Stimulated activated CD8-positive, alpha-beta memory T cell treated with anti-CD3 and anti-CD28 coated beads, Interleukin-12 subunit alpha, Interleukin-12 subunit beta, amount 100 ng/mL, for 1 hour (primary cell): ENCODE measurements at regions not wholly inside any gene's neighbourhood (a gene's known extent, or its start where the extent isn't known, plus 50 kb on each side); places are given as distances from the start of the nearest gene placed in this dataset.
"Not testable (repeated sequence)": the region's sequence is repeated elsewhere in the genome, so short reads cannot be mapped to it uniquely, and the experiment has no call there.

ENCODE experiments used
- DNase-seq: peaks from one replicate; pipeline ENCODE4 v3.0.0-alpha.2; 2020; ENCODE audit warnings: low read depth

- no peak for DNase-seq
Observed at GRCh38 chr5:123947797-123948196, 435.8 kb downstream of the CSNK1G3 start.

DNA sequence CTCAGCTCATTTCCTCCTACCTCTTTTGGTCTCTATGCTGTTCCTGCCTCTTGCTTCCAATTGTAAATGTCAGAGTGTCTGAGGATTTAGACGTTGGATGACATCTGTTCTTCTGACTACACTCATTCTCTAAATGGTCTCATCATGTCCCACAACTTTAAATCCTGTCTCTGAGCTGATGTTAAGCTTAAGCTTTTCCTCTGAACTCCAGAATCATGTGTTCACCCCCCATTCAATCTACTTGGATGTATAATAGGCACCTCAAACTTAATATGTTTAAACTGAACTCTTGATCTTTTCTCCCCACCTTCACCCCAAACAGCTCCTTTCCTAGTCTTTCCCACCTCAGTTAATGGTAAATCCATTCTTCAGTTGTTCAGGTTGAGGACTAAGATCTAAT lies 433.6 kb downstream of the CSNK1G3 start:
- no peak for DNase-seq

DNA sequence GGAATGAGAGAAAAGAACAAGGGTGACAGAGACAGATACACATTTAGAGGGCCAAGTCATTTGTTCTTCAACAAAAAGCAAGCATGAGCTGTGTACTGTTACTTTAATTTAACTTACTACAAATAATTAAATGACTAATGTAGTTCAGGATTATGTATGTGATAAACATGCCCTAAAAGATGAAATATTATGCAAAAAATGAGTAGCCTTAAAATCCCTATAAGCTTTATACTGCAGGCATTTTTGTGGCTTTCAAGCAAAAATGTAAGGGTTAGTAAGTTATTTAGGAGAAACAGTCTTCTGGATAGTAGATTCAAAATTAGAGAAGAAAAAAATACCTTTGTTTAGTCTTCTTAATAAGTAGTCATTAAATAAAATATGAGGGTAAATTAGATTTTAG lies 431.2 kb downstream of the CSNK1G3 start:
- no peak for DNase-seq

GRCh38 chr5:123940416-123940815 lies 428.4 kb downstream of the CSNK1G3 start:
- DNase-seq, result no peak

GRCh38 chr5:123937230-123937629 lies 425.3 kb downstream of the CSNK1G3 start:
- DNase-seq, result no peak

- no peak for DNase-seq
Observed at GRCh38 chr5:123936548-123936947, 424.6 kb downstream of the CSNK1G3 start.

- not testable (repeated sequence) for DNase-seq
Observed at GRCh38 chr5:123933812-123934211, 421.8 kb downstream of the CSNK1G3 start.

DNA sequence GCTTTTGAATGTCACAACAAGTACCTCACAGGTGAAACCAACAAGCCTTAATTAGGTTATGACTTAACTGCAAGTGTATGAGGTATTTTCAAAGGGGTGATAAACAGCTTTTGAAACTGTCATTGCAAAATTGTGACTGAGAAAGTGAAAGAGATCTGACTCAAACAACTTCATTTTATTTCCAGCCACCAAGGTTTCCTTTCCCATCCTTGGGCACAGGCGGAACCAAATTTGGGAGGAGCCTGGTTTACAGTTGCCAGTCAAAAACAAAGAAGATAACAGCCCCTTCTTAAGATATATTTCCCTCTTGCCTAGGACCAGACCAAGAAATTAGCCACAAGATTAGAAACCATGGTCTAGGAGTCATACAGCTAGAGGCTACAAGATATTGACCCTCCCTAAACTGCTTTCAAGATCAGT lies 417.1 kb downstream of the CSNK1G3 start:
- DNase-seq, result no peak

- DNase-seq, result no peak
Observed at GRCh38 chr5:123928401-123928800, 416.4 kb downstream of the CSNK1G3 start.

GRCh38 chr5:123921193-123921592 lies 409.2 kb downstream of the CSNK1G3 start:
- DNase-seq, result no peak

DNA sequence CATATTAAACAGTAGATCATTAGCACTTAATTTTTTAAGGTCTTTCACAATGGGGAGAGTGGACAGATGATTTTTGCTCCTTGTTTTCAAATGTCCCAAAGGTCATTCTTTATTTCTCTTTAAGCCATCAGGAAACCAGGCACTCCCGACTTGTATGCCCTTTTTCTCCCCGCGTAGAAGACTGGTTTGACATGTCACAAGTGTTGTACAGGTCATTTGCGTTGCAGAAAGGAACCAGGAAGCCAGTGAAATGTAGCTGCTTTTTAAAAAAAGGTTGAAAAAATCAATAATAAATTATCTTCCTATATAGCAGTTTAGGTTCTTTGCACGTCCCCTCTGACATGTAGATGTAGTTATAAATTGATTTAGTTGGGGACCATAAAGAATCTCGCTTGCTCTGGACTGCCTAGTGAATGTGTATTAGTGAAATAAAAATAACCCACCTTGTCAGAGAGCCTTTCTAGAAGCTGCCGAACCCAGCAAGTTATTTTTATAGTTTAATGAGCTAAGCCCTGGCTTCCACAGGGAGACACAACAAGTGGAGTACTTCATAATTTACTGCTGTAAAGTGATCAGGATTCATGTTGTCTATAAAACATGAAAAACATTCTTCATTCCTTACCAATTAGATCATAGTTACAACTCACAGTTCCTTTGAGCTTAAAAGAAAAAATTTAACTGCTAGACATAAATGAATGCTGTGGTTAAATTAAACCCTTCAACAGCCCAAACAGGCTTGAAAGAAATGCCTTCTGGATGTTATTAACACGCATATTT lies 404.6 kb downstream of the CSNK1G3 start:
- no peak for DNase-seq

DNA sequence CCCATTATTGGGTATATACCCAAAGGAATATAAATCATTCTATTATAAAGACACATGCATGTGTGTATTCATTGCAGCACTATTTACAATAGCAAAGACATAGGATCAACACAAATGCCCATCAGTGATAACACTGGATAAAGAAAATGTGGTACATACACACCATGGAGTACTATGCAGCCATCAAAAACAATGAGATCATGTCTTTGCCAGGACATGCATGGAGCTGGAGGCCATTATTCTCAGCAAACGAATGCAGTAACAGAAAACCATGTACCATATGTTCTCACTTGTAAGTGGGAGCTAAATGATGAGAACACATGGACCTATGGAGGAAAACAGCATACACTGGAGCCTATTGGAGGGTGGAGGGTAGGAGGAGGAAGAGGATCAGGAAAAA lies 402.4 kb downstream of the CSNK1G3 start:
- no peak for DNase-seq

- DNase-seq, result no peak
Observed at GRCh38 chr5:123907349-123907748, 395.4 kb downstream of the CSNK1G3 start.

- no peak for DNase-seq
Observed at GRCh38 chr5:123906698-123907295, 394.8 kb downstream of the CSNK1G3 start.

- DNase-seq, result no peak
Observed at GRCh38 chr5:123885081-123885480, 373.1 kb downstream of the CSNK1G3 start.

DNA sequence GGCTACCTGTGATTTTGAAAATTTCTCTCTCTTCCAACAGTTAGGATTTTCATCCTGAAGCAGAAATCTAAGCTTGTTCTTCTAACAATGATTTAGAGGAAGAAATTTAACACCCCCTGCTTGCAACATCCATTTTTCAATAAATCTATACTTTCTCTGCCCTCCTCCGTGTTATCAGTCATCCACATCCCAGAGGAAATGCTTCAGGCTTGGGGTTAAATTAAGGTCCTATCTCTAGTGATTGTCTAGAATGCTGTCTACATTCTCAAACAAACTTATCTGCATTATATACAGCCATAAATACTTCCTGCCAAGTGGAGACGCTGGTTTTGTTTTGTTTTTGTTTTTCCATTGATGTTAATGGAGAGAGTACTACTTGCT lies 371.0 kb downstream of the CSNK1G3 start:
- no peak for DNase-seq

DNA sequence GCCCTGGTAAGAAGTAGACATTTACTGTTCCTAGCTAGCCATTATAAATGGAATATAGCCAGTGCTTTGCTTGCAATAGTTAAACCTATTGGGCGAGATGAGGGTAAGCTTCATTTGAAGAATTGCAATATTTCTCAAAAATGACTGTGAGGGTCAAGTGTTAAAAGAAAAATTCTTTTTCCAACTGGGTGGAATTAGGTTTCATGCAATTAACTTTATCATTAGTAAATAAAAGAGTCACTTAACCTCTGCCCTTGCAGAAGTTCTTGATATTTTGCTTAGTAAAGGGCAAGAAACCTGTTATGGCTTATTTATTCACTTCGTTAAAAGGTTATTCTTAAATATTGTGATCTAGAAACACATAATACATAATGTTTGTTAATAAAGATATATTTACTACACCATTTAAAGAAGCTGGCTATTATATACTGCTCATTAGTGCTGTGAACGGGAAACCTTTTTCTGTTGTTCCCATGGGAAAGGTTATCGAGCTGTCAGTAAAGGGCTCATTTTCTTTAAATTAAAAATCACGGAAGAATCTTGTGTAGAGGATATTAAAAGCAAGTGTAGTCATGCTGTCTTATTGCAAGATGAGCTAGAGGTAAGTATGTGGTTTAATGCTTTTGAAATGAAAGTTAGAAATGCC lies 370.5 kb downstream of the CSNK1G3 start:
- DNase-seq, result no peak

DNA sequence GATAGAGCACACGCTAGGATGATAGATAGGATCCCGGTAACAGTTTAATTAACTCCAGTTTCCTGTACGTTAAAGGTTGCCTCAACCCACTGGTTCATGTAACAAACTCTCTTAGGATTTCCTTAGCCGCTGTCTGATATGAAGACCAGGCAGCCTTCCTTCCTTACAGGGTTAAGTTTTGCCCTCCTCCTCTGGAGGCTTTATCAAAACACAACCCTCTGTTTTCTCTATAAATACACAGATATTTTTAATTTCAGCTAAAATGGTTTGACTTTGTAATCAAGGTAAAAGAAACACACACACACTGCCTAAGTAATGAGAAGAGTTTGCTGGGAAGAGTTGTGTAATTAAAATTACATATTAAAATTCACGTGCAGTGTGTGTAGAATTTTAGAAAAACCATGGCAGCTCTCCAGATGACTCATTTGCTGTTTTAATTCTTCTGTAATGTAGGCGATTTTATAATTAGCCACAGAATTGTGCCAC lies 369.8 kb downstream of the CSNK1G3 start:
- DNase-seq, result no peak

DNA sequence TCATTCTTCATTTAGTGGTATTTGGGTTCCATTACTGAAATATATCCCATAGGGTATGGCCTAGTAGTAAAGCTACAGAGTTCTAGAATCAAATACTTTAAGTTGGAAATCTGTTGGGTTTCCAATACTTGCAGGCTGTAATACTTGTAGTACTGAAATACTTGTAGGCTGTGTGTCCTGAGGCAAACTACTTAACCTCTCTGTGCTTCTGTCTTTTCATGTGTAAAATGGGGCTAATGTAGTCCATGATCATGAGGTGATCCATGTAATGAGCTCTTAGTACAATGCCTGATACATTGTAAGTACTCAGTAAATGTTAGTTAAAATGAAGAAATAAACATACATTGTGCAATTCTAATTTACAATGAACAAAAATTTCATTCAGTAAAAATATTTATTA lies 368.9 kb downstream of the CSNK1G3 start:
- DNase-seq, result no peak

GRCh38 chr5:123879071-123879470 lies 367.1 kb downstream of the CSNK1G3 start:
- no peak for DNase-seq

DNA sequence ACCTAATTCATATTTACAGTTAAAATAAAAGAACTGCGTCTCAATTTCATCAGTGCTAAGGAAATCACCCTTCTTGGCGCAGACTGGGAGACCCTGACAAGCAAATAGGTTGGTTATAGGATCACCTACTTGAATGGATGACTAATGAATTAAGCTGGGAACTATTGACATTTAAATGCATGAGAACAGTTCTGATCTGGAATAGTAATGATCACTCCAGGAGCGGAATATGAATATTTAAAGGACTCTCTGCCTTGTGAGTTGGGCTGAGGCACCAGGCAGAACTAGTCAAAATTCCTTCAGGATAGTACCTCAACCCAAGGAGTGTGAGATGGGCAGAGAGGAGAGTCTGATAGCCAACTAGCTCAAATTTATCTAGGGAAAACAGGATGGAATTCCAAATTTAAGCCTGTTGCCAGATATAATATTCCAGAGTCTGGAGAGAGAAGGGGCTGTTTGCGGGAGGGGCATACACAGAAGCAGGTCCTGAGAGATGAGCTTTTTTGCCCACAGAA lies 364.4 kb downstream of the CSNK1G3 start:
- DNase-seq, result no peak

DNA sequence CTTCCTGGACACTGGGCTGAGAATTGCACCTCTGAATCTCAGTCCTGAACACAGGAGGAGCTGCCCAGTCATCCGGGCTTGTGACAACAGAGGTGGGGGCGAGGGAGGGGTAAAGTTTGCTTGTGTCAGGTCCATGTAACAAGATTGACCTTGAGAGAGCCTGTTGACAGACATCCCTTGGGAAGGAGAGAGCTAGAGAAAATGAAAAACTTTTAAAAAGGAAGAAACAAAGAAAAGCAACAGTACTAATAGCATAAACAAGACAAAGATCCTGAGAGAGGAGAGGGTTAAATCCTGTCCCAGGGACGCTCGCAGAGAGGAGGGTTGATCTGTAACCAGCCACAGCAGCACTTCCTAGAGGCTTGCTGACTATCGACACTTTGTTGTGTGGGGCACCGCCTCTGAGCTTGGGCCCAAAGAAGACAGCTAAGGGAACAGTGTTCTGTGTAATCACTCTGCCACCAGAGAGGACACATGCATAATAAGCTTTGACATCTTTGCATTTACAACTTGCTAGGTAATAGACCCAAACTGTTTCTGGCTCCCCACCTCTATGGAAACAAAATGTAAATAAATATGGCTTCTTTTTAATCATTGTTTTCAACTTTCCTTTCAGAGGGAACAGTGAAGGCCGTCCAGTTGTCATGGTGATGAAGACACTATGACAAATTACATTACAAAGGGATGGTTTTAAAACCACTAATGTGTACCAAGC lies 363.7 kb downstream of the CSNK1G3 start:
- no peak for DNase-seq
